GM12892 (cell line): ENCODE measurements at regions not wholly inside any gene's neighbourhood (a gene's known extent, or its start where the extent isn't known, plus 50 kb on each side); places are given as distances from the start of the nearest gene placed in this dataset.

Experiments used
- POLR2A ChIP-seq: IDR thresholded peaks from 2 replicates; pipeline ENCODE4 v1.6.1; 2011; ENCODE audit warnings: low read depth, low read length, control low read depth
- POLR2AphosphoS5 ChIP-seq: IDR thresholded peaks from 2 replicates; pipeline ENCODE4 v1.6.1; 2011; ENCODE audit warnings: low read depth, low read length, control low read depth

DNA sequence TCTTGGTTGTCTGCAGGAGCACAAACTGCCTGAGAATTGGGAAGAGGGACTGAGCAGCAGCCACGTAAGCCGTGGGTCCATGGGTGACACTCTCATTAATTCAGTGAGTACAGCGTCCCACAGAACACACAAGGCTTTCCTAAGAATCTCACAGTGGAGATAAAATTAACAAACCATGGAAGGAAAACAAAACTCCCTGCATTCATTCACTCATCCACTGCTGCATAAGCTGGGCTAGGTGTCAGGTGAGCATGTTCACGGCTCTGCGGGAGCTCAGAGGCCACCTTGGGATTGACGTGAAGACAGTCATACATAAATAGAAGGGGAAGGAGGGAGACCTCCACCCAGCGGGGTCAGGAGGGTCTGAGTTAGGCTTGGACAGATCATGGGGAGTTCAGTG is 1442.7 kb downstream of the TBC1D22A start:
- TF ChIP-seq POLR2A (no peak), POLR2AphosphoS5 (no peak)
